NOMO-1 treated with DMSO at 0.1 percent for 48 hours (cell line): ENCODE measurements at regions not wholly inside any gene's neighbourhood (a gene's known extent, or its start where the extent isn't known, plus 50 kb on each side); places are given as distances from the start of the nearest gene placed in this dataset.

Experiments
- DNase-seq: peaks from one replicate; lab custom pipeline; 2025; ENCODE audit not compliant: unreplicated experiment; lab: John Stamatoyannopoulos, UW

- peak; percentile 62 for DNase-seq
Observed at GRCh38 chr6:2433711-2434110, 188.3 kb upstream of the GMDS start.

DNA sequence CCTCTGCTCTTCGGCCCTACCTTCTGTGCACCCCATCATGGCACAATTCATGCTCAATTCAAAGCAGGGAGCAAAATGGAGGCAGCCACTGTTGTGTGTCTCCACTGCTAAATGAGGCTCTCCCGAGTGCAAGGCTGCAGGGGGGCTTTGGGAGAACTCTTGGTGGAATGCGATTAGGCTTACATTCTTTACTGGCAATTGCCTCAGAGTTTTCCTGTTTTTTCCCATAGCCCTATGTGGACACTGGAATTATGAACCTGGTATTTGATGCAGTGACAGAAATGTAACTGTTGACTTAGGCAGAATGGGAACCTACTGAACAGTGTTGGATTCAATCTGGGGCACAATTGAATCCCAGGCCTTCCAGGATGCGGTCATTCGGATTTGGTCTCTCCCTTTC lies 187.9 kb upstream of the GMDS start:
- no peak for DNase-seq

DNA sequence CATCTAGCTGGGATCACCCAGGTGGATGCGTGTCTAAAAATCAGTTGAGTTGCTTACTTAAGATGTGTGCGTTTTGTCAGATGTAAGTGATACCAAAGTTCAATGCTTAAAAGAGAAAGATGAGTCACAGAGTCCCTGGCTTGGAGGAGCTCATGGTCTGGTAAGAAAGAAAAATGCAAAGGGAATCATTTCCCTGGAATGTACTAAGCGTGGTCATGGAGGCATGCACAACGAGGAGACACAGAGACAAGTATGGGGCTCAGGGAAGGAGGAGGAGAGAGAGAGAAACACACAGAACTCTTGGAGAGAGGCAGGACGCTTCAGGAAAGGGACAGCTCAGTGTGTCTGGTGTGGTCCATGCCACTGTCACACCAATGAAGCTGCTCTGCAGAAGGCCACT lies 186.9 kb upstream of the GMDS start:
- no peak for DNase-seq

- DNase-seq = no peak
Observed at GRCh38 chr6:2430612-2431011, 185.2 kb upstream of the GMDS start.

DNA sequence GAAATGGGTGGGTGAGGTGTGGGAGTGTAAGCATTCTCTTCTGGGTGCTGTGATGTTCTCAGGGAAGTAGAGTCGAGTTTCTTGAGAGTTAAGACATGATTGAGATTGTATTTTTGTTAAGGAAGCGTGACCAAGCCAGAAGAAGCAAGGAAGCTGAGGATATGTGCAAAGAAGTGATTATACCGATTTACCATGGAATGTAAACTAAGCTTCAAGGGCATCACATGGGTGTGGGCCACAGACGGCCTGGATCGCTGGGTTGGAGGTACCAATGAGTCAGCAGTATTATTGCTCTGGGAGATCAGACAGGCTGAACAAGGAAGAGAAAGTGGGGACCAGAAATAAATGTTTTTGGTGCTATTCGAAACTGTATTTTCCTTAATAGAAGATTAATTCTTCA lies 184.1 kb upstream of the GMDS start:
- no peak for DNase-seq

GRCh38 chr6:2429032-2429431 lies 183.6 kb upstream of the GMDS start:
- no peak for DNase-seq

DNA sequence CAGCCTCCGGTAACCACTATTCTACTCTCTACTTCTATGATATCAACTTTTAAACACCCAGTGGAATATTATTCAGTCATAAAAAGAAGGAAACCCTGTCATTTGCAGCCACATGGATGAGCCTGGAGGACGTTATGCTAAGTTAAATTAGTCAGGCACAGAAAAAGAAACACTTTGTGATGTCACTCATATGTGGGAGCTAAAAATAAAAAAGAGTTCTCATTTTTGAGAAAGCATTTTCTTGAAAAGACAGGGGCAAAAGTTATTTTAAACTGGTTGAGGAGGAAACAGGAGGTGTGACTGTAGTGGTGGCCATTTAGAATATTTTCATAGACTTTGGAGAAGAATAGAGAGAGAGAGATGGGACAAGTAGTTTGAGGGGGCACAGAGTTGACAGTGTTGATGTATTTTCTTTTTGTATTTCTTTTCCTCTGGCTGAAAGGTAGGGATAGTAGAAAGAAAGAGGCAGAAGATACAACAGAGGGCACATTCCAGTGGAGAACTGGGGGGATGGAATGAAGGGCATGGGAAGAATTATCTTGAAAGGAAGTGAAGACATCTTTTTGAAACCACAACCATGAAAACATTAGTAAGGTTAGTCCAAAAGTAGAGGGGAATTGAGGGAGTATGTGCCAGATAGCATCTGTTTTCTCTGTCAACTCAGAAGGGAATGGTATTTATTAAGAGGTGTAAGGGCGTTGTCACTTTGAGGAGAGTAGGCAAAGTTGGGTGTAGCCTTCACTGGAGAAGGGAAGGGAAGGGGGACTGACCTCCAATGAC lies 181.3 kb upstream of the GMDS start:
- no peak for DNase-seq

DNA sequence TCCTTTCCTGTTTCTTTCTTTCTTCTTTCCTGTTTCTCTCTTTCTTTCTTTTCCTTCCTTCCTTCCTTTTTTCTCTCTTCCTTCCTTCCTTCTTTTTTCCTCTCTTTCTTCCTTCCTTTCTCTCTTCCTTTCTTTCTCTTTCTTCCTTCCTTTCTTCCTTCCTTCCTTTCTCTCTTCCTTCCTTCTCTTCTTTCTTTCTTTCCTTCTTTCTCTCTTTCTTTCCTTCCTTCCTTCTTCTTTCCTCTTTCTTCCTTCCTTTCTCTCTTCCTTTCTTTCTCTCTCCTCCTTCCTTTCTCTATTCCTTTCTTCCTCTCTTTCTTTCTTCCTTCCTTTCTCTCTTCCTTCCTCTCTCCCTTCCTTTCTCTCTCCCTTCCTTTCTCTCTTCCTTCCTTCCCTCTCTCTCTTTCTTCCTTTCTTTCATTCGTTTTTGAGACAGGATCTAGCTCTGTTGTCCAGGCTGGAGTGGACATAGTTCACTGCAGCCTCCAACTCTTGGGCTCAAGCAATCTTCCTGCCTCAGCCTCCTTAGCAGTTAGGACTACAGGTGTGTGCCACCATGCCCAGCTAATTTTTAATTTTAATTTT lies 170.8 kb upstream of the GMDS start:
- DNase-seq = no peak

- no peak for DNase-seq
Observed at GRCh38 chr6:2414885-2415547, 169.6 kb upstream of the GMDS start.

- DNase-seq = no peak
Observed at GRCh38 chr6:2412731-2413130, 167.3 kb upstream of the GMDS start.

DNA sequence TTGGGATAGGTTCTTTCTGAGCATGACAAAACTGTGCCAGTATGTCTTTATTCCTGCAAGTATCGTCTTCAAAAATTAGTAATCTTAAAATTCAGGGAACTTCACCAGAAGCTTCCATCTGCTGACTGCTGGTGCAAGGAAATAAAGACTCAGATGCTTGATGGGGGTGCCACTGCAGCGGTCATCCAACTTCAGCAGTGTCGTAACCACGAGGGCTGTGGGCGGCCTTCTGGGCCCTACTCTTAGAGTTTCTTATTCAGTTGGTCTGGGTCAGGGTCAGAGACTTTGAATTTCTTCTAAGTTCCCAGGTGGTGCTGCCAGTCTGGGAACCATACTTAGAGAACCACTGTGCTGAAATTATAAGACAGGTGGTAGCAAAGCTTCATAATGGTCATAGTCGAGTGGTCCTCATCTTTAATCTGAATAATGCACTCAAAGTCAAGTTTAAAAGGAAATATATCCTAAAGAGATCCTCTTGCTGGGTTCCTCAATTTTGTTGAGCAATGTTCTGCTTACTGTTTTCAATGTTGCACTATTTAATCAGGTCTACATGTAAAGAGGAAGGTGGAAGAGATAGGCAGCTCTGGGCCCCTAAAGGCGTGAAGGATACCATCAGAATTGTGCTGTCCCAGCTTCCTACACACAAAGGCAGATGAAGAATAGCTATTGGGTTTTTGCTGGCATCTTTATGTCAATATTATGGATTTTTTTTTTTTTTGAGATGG lies 165.4 kb upstream of the GMDS start:
- peak; percentile 91 for DNase-seq

DNA sequence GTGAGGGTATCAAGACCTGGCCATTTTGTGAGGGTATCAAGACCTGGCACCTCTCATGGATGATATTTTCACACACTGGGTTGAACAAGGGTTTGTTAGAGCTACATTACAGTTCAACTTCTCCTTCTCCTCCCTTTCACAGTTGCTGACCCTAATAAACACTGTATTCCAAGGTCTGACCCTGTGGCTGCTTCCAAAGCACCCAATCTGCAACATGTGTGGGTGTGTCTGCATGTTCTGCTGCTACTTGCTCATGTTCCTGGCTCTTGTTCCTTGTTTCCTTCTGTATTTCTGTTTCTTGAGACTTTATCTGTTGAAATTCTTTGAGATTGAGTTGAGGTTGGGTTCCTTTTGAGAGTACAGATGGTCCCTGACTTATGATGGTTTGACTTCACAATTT lies 162.1 kb upstream of the GMDS start:
- no peak for DNase-seq

DNA sequence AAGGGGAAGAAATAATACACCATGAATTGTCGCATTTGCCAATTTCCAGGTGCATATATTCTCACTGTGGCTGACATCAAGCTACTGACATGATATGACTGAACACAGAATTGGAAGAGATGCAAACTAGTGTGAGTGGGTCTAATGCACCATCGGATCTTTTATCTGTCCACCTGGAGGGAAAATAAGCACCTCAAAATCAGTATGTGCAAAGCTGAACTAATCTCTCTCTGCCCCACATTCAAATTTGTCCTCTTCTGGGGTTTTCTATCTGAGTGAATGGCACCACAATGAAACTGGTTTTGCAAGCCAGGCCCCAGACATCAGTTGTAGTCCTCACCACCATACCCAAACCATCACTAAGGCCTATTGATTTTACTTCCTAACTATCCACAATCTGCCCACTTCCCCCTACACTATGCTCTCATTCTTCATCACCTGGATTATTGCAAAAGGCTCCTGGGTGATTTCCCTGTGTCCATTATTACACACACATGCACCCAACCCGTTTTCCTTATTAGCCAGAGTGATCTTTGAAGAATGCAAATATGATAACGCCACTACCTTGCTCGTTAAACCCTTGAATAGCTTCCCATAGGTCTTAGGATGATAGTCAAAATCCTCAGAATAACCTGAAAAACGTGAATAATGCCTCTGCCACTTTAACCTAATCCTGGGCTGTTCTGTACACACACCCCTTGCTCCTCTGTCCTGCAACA lies 159.0 kb upstream of the GMDS start:
- no peak for DNase-seq

GRCh38 chr6:2403546-2403945 lies 158.1 kb upstream of the GMDS start:
- DNase-seq = no peak

GRCh38 chr6:2396846-2397630 lies 151.6 kb upstream of the GMDS start:
- DNase-seq = no peak

GRCh38 chr6:2396042-2396657 lies 150.7 kb upstream of the GMDS start:
- DNase-seq = no peak

- DNase-seq = no peak
Observed at GRCh38 chr6:2388554-2389324, 143.3 kb upstream of the GMDS start.

DNA sequence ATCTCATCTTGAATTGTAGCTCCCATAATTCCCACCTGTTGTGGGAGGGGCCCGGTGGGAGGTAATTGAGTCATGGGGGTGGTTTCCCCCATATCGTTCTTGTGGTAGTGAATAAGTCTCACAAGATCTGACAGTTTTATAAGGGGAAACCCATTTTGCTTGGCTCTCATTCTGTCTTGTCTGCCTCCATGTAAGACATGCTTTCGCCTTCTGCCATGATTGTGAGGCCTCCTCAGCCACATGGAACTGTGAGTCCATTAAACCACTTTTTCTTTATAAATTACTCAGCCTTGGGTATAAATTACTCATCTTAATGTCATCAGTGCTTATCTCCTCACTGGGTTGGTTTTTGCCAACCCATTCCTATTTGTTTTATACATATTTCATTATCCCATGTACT lies 142.0 kb upstream of the GMDS start:
- no peak for DNase-seq

GRCh38 chr6:2385471-2385983 lies 140.1 kb upstream of the GMDS start:
- no peak for DNase-seq
